ENCODE measurements at regions not wholly inside any gene's neighbourhood (a gene's known extent, or its start where the extent isn't known, plus 50 kb on each side); places are given as distances from the start of the nearest gene placed in this dataset.

GRCh38 chr7:153433223-153433622, 619.0 kb upstream of the DPP6 start:
- TF ChIP-seq ESRRG (CRISPR knock-in tag; IDR thresholded peaks at IDR 0.05) (no peak), PATZ1 (CRISPR knock-in tag; IDR thresholded peaks at IDR 0.05; ENCODE audit: borderline replicate concordance) (no peak), ISL1 (CRISPR knock-in tag; IDR thresholded peaks at IDR 0.05) (no peak), PPARA (CRISPR knock-in tag; IDR thresholded peaks at IDR 0.05; ENCODE audit: borderline replicate concordance) (no peak), CREB5 (CRISPR knock-in tag; IDR thresholded peaks at IDR 0.05; ENCODE audit: low read depth) (no peak), SNAI2 (CRISPR knock-in tag; IDR thresholded peaks at IDR 0.05) (no peak), ZC3H10 (CRISPR knock-in tag; IDR thresholded peaks at IDR 0.05) (no peak), OSR1 (CRISPR knock-in tag; IDR thresholded peaks at IDR 0.05) (no peak), ZNF8 (CRISPR knock-in tag; IDR thresholded peaks at IDR 0.05) (no peak), GLIS3 (CRISPR knock-in tag; IDR thresholded peaks at IDR 0.05) (no peak), TOX (CRISPR knock-in tag; IDR thresholded peaks at IDR 0.05; ENCODE audit: borderline replicate concordance) (no peak), BACH2 (CRISPR knock-in tag; IDR thresholded peaks at IDR 0.05; ENCODE audit: borderline replicate concordance) (no peak)
- ATAC-seq: no peak

- ATAC-seq: no peak
These were observed 611.5 kb upstream of the DPP6 start for GRCh38 chr7:153440715-153441114.

GRCh38 chr7:153443032-153443701, 609.0 kb upstream of the DPP6 start:
- TF ChIP-seq ZNF565 (CRISPR knock-in tag; conservative IDR thresholded peaks at IDR 0.05; ENCODE audit: low read depth) (no peak), PPARA (CRISPR knock-in tag; IDR thresholded peaks at IDR 0.05; ENCODE audit: borderline replicate concordance) (no peak), PATZ1 (CRISPR knock-in tag; IDR thresholded peaks at IDR 0.05; ENCODE audit: borderline replicate concordance) (no peak), BACH2 (CRISPR knock-in tag; IDR thresholded peaks at IDR 0.05; ENCODE audit: borderline replicate concordance) (no peak), TSHZ2 (CRISPR knock-in tag; IDR thresholded peaks at IDR 0.05) (no peak), CSRNP3 (CRISPR knock-in tag; IDR thresholded peaks at IDR 0.05) (no peak), CREB5 (CRISPR knock-in tag; IDR thresholded peaks at IDR 0.05; ENCODE audit: low read depth) (no peak), ZFP30 (CRISPR knock-in tag; IDR thresholded peaks at IDR 0.05) (no peak), RARB (CRISPR knock-in tag; IDR thresholded peaks at IDR 0.05) (no peak), ARNTL (CRISPR knock-in tag; IDR thresholded peaks at IDR 0.05; ENCODE audit: borderline replicate concordance, low read depth) (no peak), SNAI2 (CRISPR knock-in tag; IDR thresholded peaks at IDR 0.05) (no peak), ZNF8 (CRISPR knock-in tag; IDR thresholded peaks at IDR 0.05) (no peak), POU6F1 (CRISPR knock-in tag; IDR thresholded peaks at IDR 0.05; ENCODE audit: borderline replicate concordance, low read depth) (no peak), ZC3H10 (CRISPR knock-in tag; IDR thresholded peaks at IDR 0.05) (no peak), ZFP3 (CRISPR knock-in tag; IDR thresholded peaks at IDR 0.05) (no peak)
- ATAC-seq: no peak

More at GRCh38 chr7:153440715-153441114, 611.5 kb upstream of the DPP6 start:
- TF ChIP-seq ISL1 (CRISPR knock-in tag; IDR thresholded peaks at IDR 0.05): no peak

All from SK-N-SH treated with all-trans-retinoic acid at 6 μM for 48 hours (cell line).